ENCODE measurements at regions not wholly inside any gene's neighbourhood (a gene's known extent, or its start where the extent isn't known, plus 50 kb on each side); places are given as distances from the start of the nearest gene placed in this dataset.

DNA sequence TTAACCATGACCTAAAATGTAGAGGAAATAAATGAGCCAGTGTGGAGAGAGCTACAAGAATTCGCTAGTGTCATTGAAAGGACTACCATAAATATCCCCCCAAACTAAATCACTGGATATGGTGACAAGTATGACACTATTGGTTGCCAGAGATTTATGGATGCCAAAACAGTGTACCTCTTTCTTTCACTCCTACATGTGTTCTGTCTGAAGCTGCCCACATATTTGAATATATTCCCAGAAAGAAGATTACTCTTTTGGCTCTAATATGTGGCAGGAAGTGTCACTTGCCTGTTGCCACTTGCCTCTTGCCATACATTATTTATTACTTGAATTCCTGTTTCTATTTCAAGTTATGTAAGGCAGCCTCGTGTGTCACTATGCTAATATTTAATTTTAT, 1573.6 kb downstream of the TECRL start:
- Histone ChIP-seq H3K4me3 (ENCODE audit: insufficient read depth, low read length) (no peak overlapping the region), H2AFZ (ENCODE audit: low read length) (no peak overlapping the region), H3K27ac (ENCODE audit: low read depth, low read length) (no peak overlapping the region), H3K4me2 (ENCODE audit: insufficient read depth, low read length) (no peak overlapping the region), H3K9me3 (ENCODE audit: low read depth, low read length) (no peaks in the 10 kb centered on the region), H3K27me3 (ENCODE audit: insufficient read depth, low read length) (no peaks in the 10 kb centered on the region), H4K20me1 (ENCODE audit: insufficient read depth, low read length) (no peaks in the 10 kb centered on the region), H3K36me3 (ENCODE audit: insufficient read depth, low read length) (no peaks in the 10 kb centered on the region), H3K4me1 (ENCODE audit: insufficient read depth, low read length) (no peaks in the 10 kb centered on the region), H3K79me2 (ENCODE audit: insufficient read depth, low read length) (no peaks in the 10 kb centered on the region)
- TF ChIP-seq, protein P1, sequence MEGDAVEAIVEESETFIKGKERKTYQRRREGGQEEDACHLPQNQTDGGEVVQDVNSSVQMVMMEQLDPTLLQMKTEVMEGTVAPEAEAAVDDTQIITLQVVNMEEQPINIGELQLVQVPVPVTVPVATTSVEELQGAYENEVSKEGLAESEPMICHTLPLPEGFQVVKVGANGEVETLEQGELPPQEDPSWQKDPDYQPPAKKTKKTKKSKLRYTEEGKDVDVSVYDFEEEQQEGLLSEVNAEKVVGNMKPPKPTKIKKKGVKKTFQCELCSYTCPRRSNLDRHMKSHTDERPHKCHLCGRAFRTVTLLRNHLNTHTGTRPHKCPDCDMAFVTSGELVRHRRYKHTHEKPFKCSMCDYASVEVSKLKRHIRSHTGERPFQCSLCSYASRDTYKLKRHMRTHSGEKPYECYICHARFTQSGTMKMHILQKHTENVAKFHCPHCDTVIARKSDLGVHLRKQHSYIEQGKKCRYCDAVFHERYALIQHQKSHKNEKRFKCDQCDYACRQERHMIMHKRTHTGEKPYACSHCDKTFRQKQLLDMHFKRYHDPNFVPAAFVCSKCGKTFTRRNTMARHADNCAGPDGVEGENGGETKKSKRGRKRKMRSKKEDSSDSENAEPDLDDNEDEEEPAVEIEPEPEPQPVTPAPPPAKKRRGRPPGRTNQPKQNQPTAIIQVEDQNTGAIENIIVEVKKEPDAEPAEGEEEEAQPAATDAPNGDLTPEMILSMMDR (IDR thresholded peaks at IDR 0.05; ENCODE audit: extremely low read depth, low read depth, low read length) = no peak
- DNase-seq (ENCODE audit: insufficient read length, low spot score, missing footprints) = no peak

DNA sequence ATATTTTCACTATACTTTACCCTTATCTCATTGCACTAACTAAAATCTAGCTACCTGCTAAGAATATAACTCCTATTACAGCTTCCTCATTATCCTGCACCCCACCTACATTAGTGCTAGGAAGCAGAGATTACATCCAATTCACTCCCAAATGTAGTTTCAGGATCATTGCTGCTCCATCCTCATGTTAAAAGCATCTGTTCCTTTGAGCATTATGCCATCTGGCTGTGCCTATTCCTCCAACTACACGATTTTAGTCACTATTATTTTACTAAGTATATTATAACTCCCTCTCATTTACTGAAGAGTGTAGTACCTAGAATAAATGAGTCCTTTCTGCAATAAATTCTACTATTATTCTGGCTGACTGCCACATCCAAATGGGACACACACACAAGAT, 1586.9 kb downstream of the TECRL start:
- Histone ChIP-seq H3K4me3 (ENCODE audit: insufficient read depth, low read length) (no peak overlapping the region), H3K27me3 (ENCODE audit: insufficient read depth, low read length) (no peaks in the 10 kb centered on the region), H3K79me2 (ENCODE audit: insufficient read depth, low read length) (no peaks in the 10 kb centered on the region), H4K20me1 (ENCODE audit: insufficient read depth, low read length) (no peaks in the 10 kb centered on the region), H2AFZ (ENCODE audit: low read length) (no peak overlapping the region), H3K27ac (ENCODE audit: low read depth, low read length) (no peak overlapping the region), H3K36me3 (ENCODE audit: insufficient read depth, low read length) (no peaks in the 10 kb centered on the region), H3K9me3 (ENCODE audit: low read depth, low read length) (no peaks in the 10 kb centered on the region), H3K4me1 (ENCODE audit: insufficient read depth, low read length) (no peaks in the 10 kb centered on the region), H3K4me2 (ENCODE audit: insufficient read depth, low read length) (no peak overlapping the region)
- TF ChIP-seq, protein P1 (IDR thresholded peaks at IDR 0.05; ENCODE audit: extremely low read depth, low read depth, low read length) = no peak
- DNase-seq (ENCODE audit: insufficient read length, low spot score, missing footprints) = no peak

DNA sequence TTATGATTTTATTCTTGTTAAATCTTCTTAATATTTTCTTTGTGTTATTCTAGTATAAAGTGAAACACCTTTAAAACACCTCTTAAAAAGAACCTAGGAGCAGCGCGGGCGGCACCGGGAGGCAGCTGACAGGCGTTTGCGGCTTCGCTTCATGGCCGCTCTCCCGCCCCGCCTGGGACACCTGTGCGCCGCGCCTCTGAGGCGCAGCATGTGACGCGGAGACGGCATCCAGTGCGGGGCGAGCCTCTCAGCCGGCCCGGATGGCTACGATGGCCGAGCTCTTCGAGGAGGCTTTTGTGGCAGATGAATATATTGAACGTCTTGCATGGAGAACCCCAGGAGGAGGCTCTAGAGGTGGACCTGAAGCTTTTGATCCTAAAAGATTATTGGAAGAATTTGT, 1592.7 kb downstream of the TECRL start:
- Histone ChIP-seq H4K20me1 (ENCODE audit: insufficient read depth, low read length) (no peaks in the 10 kb centered on the region), H3K4me1 (ENCODE audit: insufficient read depth, low read length) (no peaks in the 10 kb centered on the region), H3K27me3 (ENCODE audit: insufficient read depth, low read length) (no peaks in the 10 kb centered on the region), H3K79me2 (ENCODE audit: insufficient read depth, low read length) (no peaks in the 10 kb centered on the region), H3K36me3 (ENCODE audit: insufficient read depth, low read length) (no peaks in the 10 kb centered on the region), H3K27ac (ENCODE audit: low read depth, low read length) (no peak overlapping the region), H3K9me3 (ENCODE audit: low read depth, low read length) (no peaks in the 10 kb centered on the region), H3K4me3 (ENCODE audit: insufficient read depth, low read length) (no peak overlapping the region), H3K4me2 (ENCODE audit: insufficient read depth, low read length) (no peak overlapping the region), H2AFZ (ENCODE audit: low read length) (no peak overlapping the region)
- TF ChIP-seq, protein P1 (IDR thresholded peaks at IDR 0.05; ENCODE audit: extremely low read depth, low read depth, low read length) = no peak
- DNase-seq (ENCODE audit: insufficient read length, low spot score, missing footprints) = no peak

DNA sequence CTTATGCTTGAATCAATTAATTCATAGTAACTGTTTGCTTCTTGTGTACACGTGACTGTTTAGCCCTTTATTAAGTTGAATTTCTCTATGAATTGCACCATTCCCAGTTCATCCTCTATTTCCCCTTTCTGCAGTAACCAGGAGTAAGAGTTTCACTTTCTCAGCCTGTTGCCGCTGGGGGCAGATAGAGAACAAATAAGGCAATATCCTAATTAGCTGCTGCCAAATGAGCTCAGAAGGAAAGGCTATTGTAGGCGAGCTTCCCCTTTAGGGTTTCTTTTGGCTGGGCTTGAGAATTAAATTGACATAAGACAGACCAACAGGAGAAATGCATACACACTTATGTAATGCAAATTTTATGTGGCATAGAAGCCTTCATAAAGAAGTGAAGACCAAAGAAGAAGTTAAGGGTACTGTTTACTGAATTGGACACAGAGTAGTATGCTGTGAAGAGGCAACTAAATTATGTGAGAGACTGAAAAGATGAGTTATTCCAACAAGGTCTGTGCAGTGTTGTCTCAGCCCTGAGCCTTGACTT, 1594.7 kb downstream of the TECRL start:
- TF ChIP-seq, protein P1 (IDR thresholded peaks at IDR 0.05; ENCODE audit: extremely low read depth, low read depth, low read length) = no peak
- H2AFZ ChIP-seq (ENCODE audit: low read length) = no peak overlapping the region

More for the DNA sequence above, 1594.7 kb downstream of the TECRL start:
- Histone ChIP-seq H3K27ac (ENCODE audit: low read depth, low read length) (no peak overlapping the region), H3K36me3 (ENCODE audit: insufficient read depth, low read length) (no peaks in the 10 kb centered on the region), H3K79me2 (ENCODE audit: insufficient read depth, low read length) (no peaks in the 10 kb centered on the region), H3K27me3 (ENCODE audit: insufficient read depth, low read length) (no peaks in the 10 kb centered on the region), H3K4me3 (ENCODE audit: insufficient read depth, low read length) (no peak overlapping the region), H3K4me1 (ENCODE audit: insufficient read depth, low read length) (no peaks in the 10 kb centered on the region), H3K4me2 (ENCODE audit: insufficient read depth, low read length) (no peak overlapping the region), H4K20me1 (ENCODE audit: insufficient read depth, low read length) (no peaks in the 10 kb centered on the region), H3K9me3 (ENCODE audit: low read depth, low read length) (no peaks in the 10 kb centered on the region)
- no peak for DNase-seq (ENCODE audit: insufficient read length, low spot score, missing footprints)

All from osteoblast (primary cell).